ENCODE measurements at regions not wholly inside any gene's neighbourhood (a gene's known extent, or its start where the extent isn't known, plus 50 kb on each side); places are given as distances from the start of the nearest gene placed in this dataset.

GRCh38 chr21:27505516-27505915, 538.6 kb upstream of the ADAMTS5 start:
- TF ChIP-seq EZH2 (IDR thresholded peaks at IDR 0.05; ENCODE audit: borderline replicate concordance, low read depth, low read length, severe bottlenecking) (no peak), MYC (IDR thresholded peaks at IDR 0.05; ENCODE audit: low read depth, low read length) (no peak)
- intact Hi-C loops (cut with micrococcal nuclease), result no loop called here
- no peak for FAIRE-seq

DNA sequence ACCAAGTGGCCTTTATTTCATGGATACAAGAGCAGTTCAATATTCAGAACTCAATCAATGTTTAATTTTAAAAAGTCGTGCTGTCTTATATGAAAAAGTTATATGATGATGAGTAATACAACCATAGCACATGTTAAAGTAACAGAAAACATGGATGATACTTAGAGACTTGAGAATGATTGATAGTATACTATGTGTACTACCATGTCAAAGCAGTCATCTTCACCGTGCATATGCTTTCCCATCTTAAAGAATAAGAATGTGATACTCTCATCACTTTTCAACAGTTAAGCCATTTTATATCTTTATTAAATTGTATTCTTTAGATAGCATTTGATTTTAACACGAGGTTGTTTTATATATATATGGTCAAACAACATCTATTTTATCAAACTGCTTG, 535.9 kb upstream of the ADAMTS5 start:
- no peak overlapping the region for H2AFZ ChIP-seq (ENCODE audit: low read depth, low read length)
- BruUV-seq (replicated peaks), result no TSS peak
- H3K9me1 ChIP-seq (replicated peaks; ENCODE audit: control insufficient read depth, extremely low read depth, insufficient read depth, low read length), result no peaks in the 10 kb centered on the region
- no peaks in the 10 kb centered on the region for H3K4me1 ChIP-seq (ENCODE audit: control insufficient read depth, extremely low read depth, insufficient read depth, low read length)
- FAIRE-seq (no peak), DNase-seq (ENCODE audit: low read depth, low spot score) (no peak)
- intact Hi-C loops (cut with micrococcal nuclease), result no loop called here
- H3K4me3 ChIP-seq (replicated peaks in 1 of 3; ENCODE audit: insufficient read depth in 1 of 3, low read depth in 1 of 3, low read length in 3 of 3), result no peak overlapping the region
- H3K79me2 ChIP-seq (ENCODE audit: control insufficient read depth, insufficient read depth, low read length), result no peaks in the 10 kb centered on the region
- no peaks in the 10 kb centered on the region for H3K36me3 ChIP-seq (ENCODE audit: control insufficient read depth in 2 of 2, extremely low read depth in 1 of 2, insufficient read depth in 2 of 2, low read length in 2 of 2)
- no peak overlapping the region for H3K4me2 ChIP-seq (ENCODE audit: insufficient read depth, low read length)
- no peak overlapping the region for H3K27ac ChIP-seq (ENCODE audit: insufficient read depth, low read depth, low read length)
- dilution Hi-C loops (cut with MboI; ENCODE audit: extremely low pct_ligation_motif_present, low sequenced_read_pairs), result no loop called here
- no peaks in the 10 kb centered on the region for H4K20me1 ChIP-seq (replicated peaks; ENCODE audit: control insufficient read depth, extremely low read depth, insufficient read depth, low read length)
- ChIA-PET CTCF (no interaction called here), POLR2A (no interaction called here)
- H3K9me3 ChIP-seq (replicated peaks; ENCODE audit: control insufficient read depth, insufficient read depth, low read length), result no peaks in the 10 kb centered on the region
- H3K27me3 ChIP-seq (ENCODE audit: control insufficient read depth in 2 of 2, insufficient read depth in 2 of 2, low read length in 2 of 2), result no peaks in the 10 kb centered on the region
- H3K9ac ChIP-seq (replicated peaks; ENCODE audit: extremely low read depth, insufficient read depth, low read length), result no peak overlapping the region
- TF ChIP-seq JUN (IDR thresholded peaks at IDR 0.05; ENCODE audit: borderline replicate concordance, insufficient read depth, insufficient read length, low read depth), result no peak
- no peak for TF ChIP-seq POLR2AphosphoS5 (IDR thresholded peaks at IDR 0.05; ENCODE audit: insufficient read depth, low read depth, low read length)
- no peak for TF ChIP-seq MYC (IDR thresholded peaks at IDR 0.05; ENCODE audit: low read depth, low read length)
- TF ChIP-seq, protein P1, sequence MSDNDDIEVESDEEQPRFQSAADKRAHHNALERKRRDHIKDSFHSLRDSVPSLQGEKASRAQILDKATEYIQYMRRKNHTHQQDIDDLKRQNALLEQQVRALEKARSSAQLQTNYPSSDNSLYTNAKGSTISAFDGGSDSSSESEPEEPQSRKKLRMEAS (IDR thresholded peaks at IDR 0.05; ENCODE audit: insufficient read depth, insufficient read length), result no peak
- no peak for TF ChIP-seq EZH2 (IDR thresholded peaks at IDR 0.05; ENCODE audit: borderline replicate concordance, low read depth, low read length, severe bottlenecking)
- TF ChIP-seq CTCF (IDR thresholded peaks at IDR 0.05; ENCODE audit: extremely low read depth in 1 of 2, insufficient read depth in 1 of 2, low read depth in 1 of 2, low read length in 2 of 2), result no peak
- TF ChIP-seq GATA2 (IDR thresholded peaks at IDR 0.05; ENCODE audit: insufficient read depth, insufficient read length, low read depth, low read length), result no peak
- TF ChIP-seq POLR2A (IDR thresholded peaks at IDR 0.05; ENCODE audit: low read depth, low read length), result no peak
- no peak for TF ChIP-seq FOS (IDR thresholded peaks at IDR 0.05; ENCODE audit: borderline replicate concordance, insufficient read depth, low read length)

More at GRCh38 chr21:27505516-27505915, 538.6 kb upstream of the ADAMTS5 start:
- CTCF ChIA-PET, result interaction anchor here (1.3 to 1.8 kb wide), 2 partner anchors 11 to 60 kb away, joined by 4 read pairs; no protein-coding TSS in a partner anchor
- POLR2A ChIA-PET, result no interaction called here
- no peaks in the 10 kb centered on the region for H4K20me1 ChIP-seq (replicated peaks; ENCODE audit: control insufficient read depth, extremely low read depth, insufficient read depth, low read length)
- no peak overlapping the region for H3K9ac ChIP-seq (replicated peaks; ENCODE audit: extremely low read depth, insufficient read depth, low read length)
- H3K4me1 ChIP-seq (ENCODE audit: control insufficient read depth, extremely low read depth, insufficient read depth, low read length), result no peaks in the 10 kb centered on the region
- no TSS peak for BruUV-seq (replicated peaks)
- no peak overlapping the region for H3K4me2 ChIP-seq (ENCODE audit: insufficient read depth, low read length)
- H3K27me3 ChIP-seq (ENCODE audit: control insufficient read depth in 2 of 2, insufficient read depth in 2 of 2, low read length in 2 of 2), result no peaks in the 10 kb centered on the region
- dilution Hi-C loops (cut with MboI; ENCODE audit: extremely low pct_ligation_motif_present, low sequenced_read_pairs), result no loop called here
- H3K27ac ChIP-seq (ENCODE audit: insufficient read depth, low read depth, low read length), result no peak overlapping the region
- H2AFZ ChIP-seq (ENCODE audit: low read depth, low read length), result no peak overlapping the region
- no peaks in the 10 kb centered on the region for H3K36me3 ChIP-seq (ENCODE audit: control insufficient read depth in 2 of 2, extremely low read depth in 1 of 2, insufficient read depth in 2 of 2, low read length in 2 of 2)
- H3K4me3 ChIP-seq (replicated peaks in 1 of 3; ENCODE audit: insufficient read depth in 1 of 3, low read depth in 1 of 3, low read length in 3 of 3), result no peak overlapping the region
- no peaks in the 10 kb centered on the region for H3K9me1 ChIP-seq (replicated peaks; ENCODE audit: control insufficient read depth, extremely low read depth, insufficient read depth, low read length)
- DNase-seq (ENCODE audit: low read depth, low spot score), result no peak
- no peaks in the 10 kb centered on the region for H3K9me3 ChIP-seq (replicated peaks; ENCODE audit: control insufficient read depth, insufficient read depth, low read length)
- no peaks in the 10 kb centered on the region for H3K79me2 ChIP-seq (ENCODE audit: control insufficient read depth, insufficient read depth, low read length)
